Astrocyte of the cerebellum (primary cell): ENCODE measurements at regions not wholly inside any gene's neighbourhood (a gene's known extent, or its start where the extent isn't known, plus 50 kb on each side); places are given as distances from the start of the nearest gene placed in this dataset.

ENCODE experiments used
- DNase-seq: peaks from one replicate; pipeline ENCODE4 v3.0.0-alpha.2; 2011; ENCODE audit warnings: low read depth
- H3K4me3 ChIP-seq: 2 replicates; pipeline ENCODE4 v1.5.1; 2011; ENCODE audit warnings: mild to moderate bottlenecking, low read depth, low read length, moderate library complexity
- CTCF ChIP-seq: IDR thresholded peaks from 2 replicates; pipeline ENCODE4 v1.5.1; 2012; ENCODE audit warnings: low read length, low read depth, moderate library complexity, mild to moderate bottlenecking; ENCODE audit errors: missing control alignments
- in situ Hi-C: cut with HindIII; loops from 2 replicates; pipeline ENCODE4 v1.10.0; 2017; ENCODE audit warnings: low sequenced_read_pairs

DNA sequence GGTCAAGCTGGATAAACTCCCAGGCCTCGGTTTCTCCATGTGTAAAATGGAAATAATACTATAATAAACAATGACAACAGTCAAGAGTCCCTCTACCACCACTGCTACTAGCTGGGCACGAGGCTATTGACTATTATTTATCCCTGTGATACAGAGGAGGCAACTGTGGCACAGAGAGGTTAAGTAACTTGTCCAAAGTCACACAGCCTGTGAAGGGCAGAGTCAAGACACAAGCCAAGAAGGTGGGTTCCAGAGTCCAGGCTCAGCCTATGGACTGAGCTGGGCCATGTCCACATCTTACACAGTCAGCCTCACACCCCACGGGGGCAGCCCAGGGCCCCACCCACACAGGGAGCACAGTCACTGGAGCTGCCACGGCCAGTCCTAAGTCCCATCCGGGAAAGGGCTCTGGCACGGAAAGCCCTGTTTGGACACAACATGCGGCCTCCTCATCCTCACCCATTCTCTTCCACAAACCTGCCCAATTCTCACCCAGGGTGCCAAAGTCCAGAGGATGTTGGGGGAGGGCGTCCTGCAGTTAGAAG lies 384.0 kb downstream of the SHANK2 start:
- TF ChIP-seq CTCF = no peak

DNA sequence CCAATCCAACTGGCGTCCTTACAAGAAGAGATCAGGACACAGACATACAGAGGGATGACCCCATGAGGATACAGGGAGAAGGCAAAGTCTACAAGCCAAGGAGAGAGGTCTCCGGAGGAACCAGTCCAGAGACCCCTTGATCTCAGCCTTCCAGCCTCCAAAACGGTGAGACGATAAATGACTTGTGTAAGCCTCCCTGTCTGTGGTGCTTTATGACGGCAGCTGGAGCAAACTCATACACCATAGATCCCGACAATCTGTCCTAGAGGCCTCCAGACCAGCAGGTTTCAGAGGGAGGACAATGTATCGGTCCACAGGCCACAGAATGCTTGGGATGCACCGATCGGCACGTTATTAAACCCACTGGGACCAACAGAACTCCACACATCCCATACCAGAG lies 383.3 kb downstream of the SHANK2 start:
- DNase-seq = no peak
- H3K4me3 ChIP-seq = no peak overlapping the region
- TF ChIP-seq CTCF = no peak
- in situ Hi-C loops = no loop called here

More for the DNA sequence above, 384.0 kb downstream of the SHANK2 start:
- no peak overlapping the region for H3K4me3 ChIP-seq
- in situ Hi-C loops = no loop called here
- DNase-seq = no peak

- in situ Hi-C loops = no loop called here
- no peak for TF ChIP-seq CTCF
- no peak for DNase-seq
- no peak overlapping the region for H3K4me3 ChIP-seq
These were observed 380.5 kb downstream of the SHANK2 start for GRCh38 chr11:70871881-70872280.

GRCh38 chr11:70872299-70872698 lies 380.1 kb downstream of the SHANK2 start:
- in situ Hi-C loops = no loop called here
- no peak for TF ChIP-seq CTCF
- no peak for DNase-seq

GRCh38 chr11:70872955-70873735 lies 379.2 kb downstream of the SHANK2 start:
- DNase-seq = no peak

More at GRCh38 chr11:70872299-70872698, 380.1 kb downstream of the SHANK2 start:
- H3K4me3 ChIP-seq = no peak overlapping the region

More at GRCh38 chr11:70872955-70873735, 379.2 kb downstream of the SHANK2 start:
- in situ Hi-C loops = no loop called here
- no peak for TF ChIP-seq CTCF
- H3K4me3 ChIP-seq = no peak overlapping the region
